Endothelial cell of umbilical vein (primary cell): ENCODE measurements at regions not wholly inside any gene's neighbourhood (a gene's known extent, or its start where the extent isn't known, plus 50 kb on each side); places are given as distances from the start of the nearest gene placed in this dataset.

Source experiments
- BruUV-seq: library from RNA; stranded (reverse); fragments of 400-500 nt; replicated peaks from 2 replicates; lab custom pipeline; 2021; lab: Mats Ljungman, UMichigan
- CTCF ChIA-PET: fragments of 300-600, 350-600 bp; sonication (Branson Sonifier 250); formaldehyde crosslinking; loops from one replicate; lab custom pipeline; 2021; ENCODE audit warnings: antibody characterized with exemption, inconsistent platforms; lab: Charles Lee
- POLR2A ChIA-PET: fragments of 300-600, 350-600 bp; sonication (Branson Sonifier 250); formaldehyde crosslinking; loops from one replicate; lab custom pipeline; 2021; ENCODE audit warnings: antibody characterized with exemption, inconsistent platforms; lab: Charles Lee
- DNase-seq: peaks from one replicate; pipeline ENCODE4 v3.0.0-alpha.2; 2011; ENCODE audit warnings: low read depth, low spot score
- FAIRE-seq: peaks from 2 replicates; lab custom pipeline; 2011; peaks lifted over from hg19 to GRCh38; lab: Jason Lieb, UNC
- H2AFZ ChIP-seq: 2 replicates; pipeline ENCODE4 v1.6.0; 2012; ENCODE audit warnings: low read depth, low read length, control low read depth, inconsistent platforms
- H3K27ac ChIP-seq: 2 replicates; pipeline ENCODE4 v1.5.1; 2011; ENCODE audit warnings: low read depth, mild to moderate bottlenecking, control low read depth, low read length, moderate library complexity; ENCODE audit not compliant: insufficient read depth
- H3K27me3 ChIP-seq, 2 experiments: 2 replicates each; pipeline versions ENCODE4 v1.6.0 to v1.6.1; 2011; ENCODE audit warnings: low read length in 2 of 2, mixed read lengths in 1 of 2; ENCODE audit not compliant: control insufficient read depth in 2 of 2, insufficient read depth in 2 of 2
- H3K36me3 ChIP-seq, 2 experiments: 2 replicates in 1 of 2; 3 replicates in 1 of 2; pipeline ENCODE4 v1.5.1; 2011; ENCODE audit warnings: low read length in 2 of 2, mild to moderate bottlenecking in 1 of 2, moderate library complexity in 1 of 2; ENCODE audit not compliant: control insufficient read depth in 2 of 2, insufficient read depth in 2 of 2; ENCODE audit errors: extremely low read depth in 1 of 2
- H3K4me1 ChIP-seq: 3 replicates; pipeline ENCODE4 v1.5.1; 2011; ENCODE audit warnings: mild to moderate bottlenecking, low read length; ENCODE audit not compliant: control insufficient read depth, insufficient read depth; ENCODE audit errors: extremely low read depth
- H3K4me2 ChIP-seq: 2 replicates; pipeline ENCODE4 v1.6.1; 2011; ENCODE audit warnings: low read length, control low read depth, mixed read lengths; ENCODE audit not compliant: insufficient read depth
- H3K4me3 ChIP-seq, 3 experiments: fragments of 200-600 bp in 1 of 3; sonication (generic), shearing (Covaris generic) in 1 of 3; replicated peaks in 1 of 3; 2 replicates each; pipeline ENCODE4 v1.5.1; 2011 to 2016; ENCODE audit warnings: control low read depth in 3 of 3, low read length in 3 of 3, mild to moderate bottlenecking in 2 of 3, inconsistent platforms in 1 of 3, low read depth in 1 of 3, moderate library complexity in 1 of 3; ENCODE audit not compliant: insufficient read depth in 1 of 3
- H3K79me2 ChIP-seq: 2 replicates; pipeline ENCODE4 v1.6.0; 2012; ENCODE audit warnings: low read length, inconsistent platforms; ENCODE audit not compliant: control insufficient read depth, insufficient read depth
- H3K9ac ChIP-seq: replicated peaks from 2 replicates; pipeline ENCODE3; 2011; ENCODE audit warnings: low read length, control low read depth; ENCODE audit not compliant: insufficient read depth; ENCODE audit errors: extremely low read depth
- H3K9me1 ChIP-seq: replicated peaks from 3 replicates; pipeline ENCODE4 v1.6.0; 2011; ENCODE audit warnings: mild to moderate bottlenecking, low read length; ENCODE audit not compliant: control insufficient read depth, insufficient read depth; ENCODE audit errors: extremely low read depth
- H3K9me3 ChIP-seq: replicated peaks from 2 replicates; pipeline ENCODE4 v1.5.1; 2012; ENCODE audit warnings: low read length, inconsistent platforms; ENCODE audit not compliant: control insufficient read depth, insufficient read depth
- H4K20me1 ChIP-seq: replicated peaks from 2 replicates; pipeline ENCODE3; 2011; ENCODE audit warnings: mild to moderate bottlenecking, low read length; ENCODE audit not compliant: control insufficient read depth, insufficient read depth; ENCODE audit errors: extremely low read depth
- EZH2 ChIP-seq: IDR thresholded peaks from 2 replicates; pipeline ENCODE4 v1.6.1; 2012; ENCODE audit warnings: borderline replicate concordance, low read depth, mild to moderate bottlenecking, moderate library complexity, low read length, inconsistent platforms; ENCODE audit not compliant: severe bottlenecking
- FOS ChIP-seq: IDR thresholded peaks from 2 replicates; pipeline ENCODE4 v1.6.1; 2011; ENCODE audit warnings: mild to moderate bottlenecking, low read length, moderate library complexity, borderline replicate concordance; ENCODE audit not compliant: insufficient read depth
- GATA2 ChIP-seq: IDR thresholded peaks from 2 replicates; pipeline ENCODE4 v1.7.0; 2011; ENCODE audit warnings: low read depth, mild to moderate bottlenecking, moderate library complexity, mixed read lengths, low read length; ENCODE audit not compliant: insufficient read length, insufficient read depth
- JUN ChIP-seq: IDR thresholded peaks from 2 replicates; pipeline ENCODE4 v1.6.1; 2011; ENCODE audit warnings: borderline replicate concordance, low read depth; ENCODE audit not compliant: insufficient read length, insufficient read depth
- MAX ChIP-seq: IDR thresholded peaks from 2 replicates; pipeline ENCODE4 v1.6.1; 2011; ENCODE audit not compliant: insufficient read depth, insufficient read length
- MYC ChIP-seq: IDR thresholded peaks from one replicate; pipeline ENCODE4 v1.6.1; 2011; ENCODE audit warnings: mild to moderate bottlenecking, low read depth, low read length
- POLR2A ChIP-seq: IDR thresholded peaks from 2 replicates; pipeline ENCODE4 v1.6.1; 2012; ENCODE audit warnings: low read depth, mild to moderate bottlenecking, control low read depth, low read length
- POLR2AphosphoS5 ChIP-seq: IDR thresholded peaks from 2 replicates; pipeline ENCODE4 v1.6.1; 2012; ENCODE audit warnings: low read depth, mild to moderate bottlenecking, control low read depth, low read length, moderate library complexity; ENCODE audit not compliant: insufficient read depth
- dilution Hi-C: fragments of 300-500 bp; cut with MboI; formaldehyde crosslinking; loops from one replicate; pipeline ENCODE4 v1.15.0; 2019; ENCODE audit warnings: low sequenced_read_pairs; ENCODE audit not compliant: extremely low pct_ligation_motif_present
- intact Hi-C: fragments of 100-400 bp; cut with micrococcal nuclease; formaldehyde crosslinking; loops from one replicate; pipeline ENCODE4 v1.10.0; 2022
- TF ChIP-seq, protein P1 (sequence below), 2 donors: IDR thresholded peaks; 1 replicate in 1 of 2; 2 replicates in 1 of 2; pipeline ENCODE4 v1.5.1; 2011; ENCODE audit warnings: low read length in 2 of 2, mild to moderate bottlenecking in 2 of 2, moderate library complexity in 2 of 2, control low read depth in 1 of 2, inconsistent platforms in 1 of 2, low read depth in 1 of 2; ENCODE audit not compliant: insufficient read depth in 1 of 2; ENCODE audit errors: extremely low read depth in 1 of 2

DNA sequence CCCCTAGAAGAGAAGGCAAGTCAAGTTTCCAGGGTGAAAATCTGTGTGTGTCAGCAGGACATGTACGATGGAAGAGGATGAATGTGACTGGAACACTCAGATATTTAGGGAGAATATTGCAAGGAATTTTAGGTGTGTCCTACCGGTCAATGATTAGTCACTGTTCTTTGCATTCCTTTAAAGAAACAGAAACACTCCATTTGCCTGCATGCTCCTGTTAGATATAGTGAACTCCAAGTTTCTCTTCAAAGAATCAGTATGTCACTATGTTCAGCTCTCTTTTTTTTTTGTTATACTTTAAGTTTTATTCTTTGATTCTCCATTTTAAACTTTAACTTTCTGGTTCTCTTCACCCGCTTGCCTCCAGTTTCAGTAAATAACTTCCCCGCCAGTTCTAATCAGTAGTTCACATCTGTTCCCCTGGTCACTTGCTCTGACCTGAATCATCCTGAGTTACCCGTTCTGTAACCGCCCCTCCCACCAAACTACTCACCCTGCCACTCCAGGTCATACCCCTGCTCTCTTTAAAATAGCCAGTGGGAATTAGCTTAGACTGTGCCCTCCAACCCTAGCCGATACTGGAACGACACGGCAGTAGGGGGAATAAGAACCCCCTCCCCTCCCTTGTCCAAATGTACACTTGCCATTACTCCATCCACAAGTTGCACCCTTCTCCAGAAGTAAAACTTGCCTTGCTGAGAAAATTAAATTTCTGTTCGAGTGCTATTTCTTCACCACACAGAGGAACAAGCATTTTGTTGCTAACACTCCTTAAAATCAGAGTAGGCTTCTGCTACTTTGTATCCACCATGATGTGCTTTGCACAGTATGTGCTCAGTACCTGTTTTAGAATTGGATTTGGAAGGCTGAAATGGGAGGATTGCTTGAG lies 268.4 kb downstream of the METTL4 start:
- ChIA-PET CTCF (no interaction called here), POLR2A (no interaction called here)
- Histone ChIP-seq H3K4me2 (peak overlapping the region; percentile 61), H3K9me1 (no peaks in the 10 kb centered on the region), H3K4me3 (no peak overlapping the region), H3K27ac (peak overlapping the region; percentile 78), H3K9ac (no peak overlapping the region), H2AFZ (peak overlapping the region; percentile 41), H3K36me3 (no peaks in the 10 kb centered on the region), H3K79me2 (no peaks in the 10 kb centered on the region), H3K4me1 (peaks cover 42% of the 10 kb centered on the region), H3K9me3 (no peaks in the 10 kb centered on the region), H3K27me3 (no peaks in the 10 kb centered on the region), H4K20me1 (no peaks in the 10 kb centered on the region)
- TF ChIP-seq MAX, result no peak
- TF ChIP-seq MYC, result no peak
- peak; percentile 28 for TF ChIP-seq JUN
- TF ChIP-seq GATA2, result peak; percentile 75
- TF ChIP-seq POLR2AphosphoS5, result no peak
- peak; percentile 10 for TF ChIP-seq POLR2A
- TF ChIP-seq, protein P1, sequence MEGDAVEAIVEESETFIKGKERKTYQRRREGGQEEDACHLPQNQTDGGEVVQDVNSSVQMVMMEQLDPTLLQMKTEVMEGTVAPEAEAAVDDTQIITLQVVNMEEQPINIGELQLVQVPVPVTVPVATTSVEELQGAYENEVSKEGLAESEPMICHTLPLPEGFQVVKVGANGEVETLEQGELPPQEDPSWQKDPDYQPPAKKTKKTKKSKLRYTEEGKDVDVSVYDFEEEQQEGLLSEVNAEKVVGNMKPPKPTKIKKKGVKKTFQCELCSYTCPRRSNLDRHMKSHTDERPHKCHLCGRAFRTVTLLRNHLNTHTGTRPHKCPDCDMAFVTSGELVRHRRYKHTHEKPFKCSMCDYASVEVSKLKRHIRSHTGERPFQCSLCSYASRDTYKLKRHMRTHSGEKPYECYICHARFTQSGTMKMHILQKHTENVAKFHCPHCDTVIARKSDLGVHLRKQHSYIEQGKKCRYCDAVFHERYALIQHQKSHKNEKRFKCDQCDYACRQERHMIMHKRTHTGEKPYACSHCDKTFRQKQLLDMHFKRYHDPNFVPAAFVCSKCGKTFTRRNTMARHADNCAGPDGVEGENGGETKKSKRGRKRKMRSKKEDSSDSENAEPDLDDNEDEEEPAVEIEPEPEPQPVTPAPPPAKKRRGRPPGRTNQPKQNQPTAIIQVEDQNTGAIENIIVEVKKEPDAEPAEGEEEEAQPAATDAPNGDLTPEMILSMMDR (IDR thresholded peaks at IDR 0.05; ENCODE audit: extremely low read depth in 1 of 2, insufficient read depth in 1 of 2, low read depth in 1 of 2, low read length in 2 of 2), result no peak
- TF ChIP-seq FOS, result peak; percentile 43
- TF ChIP-seq EZH2, result no peak
- intact Hi-C loops, result loop anchor here (10.0 kb wide), 1 partner anchor 942 kb away; the partner anchor contains the start of gene MYL12A
- dilution Hi-C loops, result no loop called here
- FAIRE-seq (peak; percentile 57), DNase-seq (peak; percentile 46)
- BruUV-seq, result TSS peak; percentile 40
